GM12864 (cell line): ENCODE measurements at regions not wholly inside any gene's neighbourhood (a gene's known extent, or its start where the extent isn't known, plus 50 kb on each side); places are given as distances from the start of the nearest gene placed in this dataset.

Experiments used
- DNase-seq: peaks from one replicate; pipeline ENCODE4 v3.0.0-alpha.2; 2011; ENCODE audit warnings: low read depth
- H3K4me3 ChIP-seq: 2 replicates; pipeline ENCODE4 v1.5.1; 2011; ENCODE audit warnings: mild to moderate bottlenecking, low read depth, low read length, control low read depth
- CTCF ChIP-seq: IDR thresholded peaks from 2 replicates; pipeline ENCODE4 v1.5.1; 2011; ENCODE audit warnings: low read depth, mild to moderate bottlenecking, moderate library complexity, low read length, control low read depth, inconsistent platforms; ENCODE audit errors: missing control alignments

DNA sequence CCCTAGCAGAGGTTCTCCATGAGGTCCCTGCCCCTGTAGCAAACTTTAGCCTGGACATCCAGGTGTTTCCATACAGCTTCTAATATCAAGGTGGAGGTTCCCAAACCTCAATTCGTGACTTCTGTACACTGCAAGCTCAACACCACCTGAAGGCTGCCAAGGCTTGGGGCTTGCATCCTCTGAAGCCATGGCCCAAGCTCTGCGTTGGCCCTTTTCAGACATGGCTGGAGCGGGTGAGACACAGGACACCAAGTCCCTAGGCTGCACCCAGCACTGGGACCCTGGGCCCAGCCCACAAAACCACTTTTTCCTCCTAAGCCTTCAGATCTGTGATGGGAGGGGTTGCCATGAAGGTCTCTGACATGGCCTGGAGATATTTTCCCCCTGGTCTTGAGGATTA lies 1292.0 kb downstream of the CDH8 start:
- DNase-seq = no peak
- H3K4me3 ChIP-seq = no peak overlapping the region
- no peak for TF ChIP-seq CTCF

- no peak for DNase-seq
- TF ChIP-seq CTCF = no peak
- H3K4me3 ChIP-seq = no peak overlapping the region
Measured at GRCh38 chr16:60741810-60742209, 1294.4 kb downstream of the CDH8 start.

- no peak for DNase-seq
- TF ChIP-seq CTCF = no peak
- H3K4me3 ChIP-seq = no peak overlapping the region
Measured at GRCh38 chr16:60739737-60740683, 1296.2 kb downstream of the CDH8 start.

GRCh38 chr16:60731329-60732050 lies 1304.7 kb downstream of the CDH8 start:
- no peak for TF ChIP-seq CTCF
- H3K4me3 ChIP-seq = no peak overlapping the region
- DNase-seq = no peak

DNA sequence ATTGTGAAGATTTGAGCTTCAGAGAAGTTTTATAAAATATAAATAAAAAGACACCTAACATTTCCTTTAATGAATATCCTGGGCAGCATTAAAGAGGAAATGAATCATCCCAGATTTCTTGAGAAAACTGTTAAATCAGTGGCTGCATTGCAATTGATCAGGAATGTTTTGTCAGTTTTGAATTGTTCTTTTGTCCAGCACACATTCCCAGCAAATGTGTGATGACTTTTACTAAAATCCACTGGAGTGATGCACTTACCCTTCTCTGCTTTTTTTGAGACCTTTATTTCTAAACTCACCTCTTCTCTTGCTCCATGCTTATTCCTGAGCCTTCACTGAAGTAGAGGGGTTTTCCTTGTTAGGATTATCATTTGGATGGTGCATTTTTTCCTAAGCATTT lies 1307.2 kb downstream of the CDH8 start:
- H3K4me3 ChIP-seq = no peak overlapping the region
- TF ChIP-seq CTCF = no peak
- DNase-seq = no peak

DNA sequence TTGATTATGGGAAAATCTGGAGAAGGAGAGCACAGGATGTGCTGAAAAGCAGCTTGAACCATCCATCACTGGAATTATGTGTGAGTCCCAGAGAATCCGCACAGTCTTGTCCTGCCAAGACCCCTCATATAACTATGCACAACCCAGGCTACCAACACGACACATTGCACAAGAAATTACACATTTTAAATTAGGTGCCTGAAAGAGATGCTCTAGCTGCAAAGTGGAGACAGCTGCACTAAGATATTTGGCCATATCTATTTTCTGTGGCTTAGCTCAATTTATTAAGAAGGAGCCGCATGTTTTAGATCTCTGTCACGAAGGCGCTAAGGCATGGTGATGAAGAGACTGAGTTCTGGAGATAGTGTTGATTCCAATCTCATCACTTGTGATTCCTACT lies 1308.4 kb downstream of the CDH8 start:
- no peak for TF ChIP-seq CTCF
- DNase-seq = no peak
- no peak overlapping the region for H3K4me3 ChIP-seq
